Ascending aorta (tissue), 2 donors: ENCODE measurements at regions not wholly inside any gene's neighbourhood (a gene's known extent, or its start where the extent isn't known, plus 50 kb on each side); places are given as distances from the start of the nearest gene placed in this dataset.
A peak's percentile ranks its signal among the peaks of the same experiment; 100 is the strongest.

Source experiments
- DNase-seq, 2 donors: peaks; one replicate each; pipeline ENCODE4 v3.0.0-alpha.2; 2019; ENCODE audit warnings: low spot score in 2 of 2
- H3K27ac ChIP-seq, 2 donors: fragments of 200-600 bp; sonication (generic); one replicate each; pipeline ENCODE4 v1.5.1; 2016 to 2017; ENCODE audit warnings: mild to moderate bottlenecking in 1 of 2
- H3K27me3 ChIP-seq: fragments of 200-600 bp; sonication (generic); one replicate; pipeline ENCODE4 v1.5.1; 2017
- H3K36me3 ChIP-seq, 2 donors: fragments of 200-600 bp; sonication (generic); one replicate each; pipeline ENCODE4 v1.5.1; 2016
- H3K4me1 ChIP-seq, 2 donors: fragments of 200-600 bp; sonication (generic); one replicate each; pipeline ENCODE4 v1.5.1; 2016 to 2017; ENCODE audit warnings: mild to moderate bottlenecking in 1 of 2
- H3K4me3 ChIP-seq, 2 donors: fragments of 200-600 bp; sonication (generic); one replicate each; pipeline ENCODE4 v1.5.1; 2016 to 2017; ENCODE audit warnings: mild to moderate bottlenecking in 1 of 2
- H3K9me3 ChIP-seq, 2 donors: fragments of 200-600 bp; sonication (generic); one replicate each; pipeline ENCODE4 v1.5.1; 2016
- CTCF ChIP-seq, 3 experiments: fragments of 200-600 bp in 2 of 3; fragments of 450-650 bp in 1 of 3; sonication (generic) in 2 of 3; IDR thresholded peaks; one replicate each; pipeline ENCODE4 v1.5.1; 2016 to 2019; ENCODE audit warnings: antibody characterized with exemption in 3 of 3, mild to moderate bottlenecking in 1 of 3, moderate library complexity in 1 of 3
- intact Hi-C: fragments of 100-400 bp; cut with DNase I; formaldehyde crosslinking; loops from one replicate; pipeline ENCODE4 v1.15.1; 2023

GRCh38 chr20:50416269-50417022 lies 93.7 kb upstream of the PTPN1 start:
- no peak for DNase-seq
- TF ChIP-seq CTCF (IDR thresholded peaks at IDR 0.05) = no peak
- Histone ChIP-seq H3K27me3 (no peaks in the 10 kb centered on the region), H3K4me3 (no peak overlapping the region), H3K4me1 (peaks cover 16 to 24% of the 10 kb centered on the region in 2 donors), H3K9me3 (no peaks in the 10 kb centered on the region), H3K36me3 (no peaks in the 10 kb centered on the region), H3K27ac (peak overlapping the region; percentile 98 to 99)
- intact Hi-C loops = no loop called here

- no peaks in the 10 kb centered on the region for H3K36me3 ChIP-seq
- H3K27me3 ChIP-seq = no peaks in the 10 kb centered on the region
- peaks cover 16 to 24% of the 10 kb centered on the region in 2 donors for H3K4me1 ChIP-seq
- no peaks in the 10 kb centered on the region for H3K9me3 ChIP-seq
- DNase-seq = no peak
- no peak overlapping the region for H3K4me3 ChIP-seq
- no peak for TF ChIP-seq CTCF (IDR thresholded peaks at IDR 0.05)
- peak overlapping the region; percentile 98 to 99 for H3K27ac ChIP-seq
- intact Hi-C loops = no loop called here
These were observed 93.2 kb upstream of the PTPN1 start for GRCh38 chr20:50417023-50417329.

GRCh38 chr20:50417484-50418235 lies 92.5 kb upstream of the PTPN1 start:
- no peaks in the 10 kb centered on the region for H3K36me3 ChIP-seq
- H3K27me3 ChIP-seq = no peaks in the 10 kb centered on the region
- intact Hi-C loops = no loop called here
- no peaks in the 10 kb centered on the region for H3K9me3 ChIP-seq
- no peak overlapping the region for H3K4me3 ChIP-seq
- no peak for DNase-seq
- H3K4me1 ChIP-seq = peaks cover 17 to 23% of the 10 kb centered on the region in 2 donors
- peak overlapping the region; percentile 98 to 99 for H3K27ac ChIP-seq
- no peak for TF ChIP-seq CTCF (IDR thresholded peaks at IDR 0.05)

GRCh38 chr20:50418890-50419642 lies 91.1 kb upstream of the PTPN1 start:
- intact Hi-C loops = no loop called here
- peaks cover 23 to 33% of the 10 kb centered on the region in 2 donors for H3K4me1 ChIP-seq
- no peak for TF ChIP-seq CTCF (IDR thresholded peaks at IDR 0.05)
- no peak for DNase-seq
- no peak overlapping the region for H3K4me3 ChIP-seq
- H3K27ac ChIP-seq = no peak overlapping the region
- no peaks in the 10 kb centered on the region for H3K36me3 ChIP-seq
- H3K27me3 ChIP-seq = no peaks in the 10 kb centered on the region
- no peaks in the 10 kb centered on the region for H3K9me3 ChIP-seq

GRCh38 chr20:50420380-50420779 lies 89.8 kb upstream of the PTPN1 start:
- Histone ChIP-seq H3K4me3 (no peak overlapping the region), H3K4me1 (peaks cover 15 to 26% of the 10 kb centered on the region in 2 donors), H3K9me3 (no peaks in the 10 kb centered on the region), H3K36me3 (no peaks in the 10 kb centered on the region), H3K27ac (no peak overlapping the region), H3K27me3 (no peaks in the 10 kb centered on the region)
- DNase-seq = no peak
- intact Hi-C loops = loop anchor here (5.0 kb wide), 1 partner anchor 33 kb away; no protein-coding TSS in a partner anchor
- TF ChIP-seq CTCF (IDR thresholded peaks at IDR 0.05) = no peak
